Lung (tissue), 11 donors: ENCODE measurements at regions not wholly inside any gene's neighbourhood (a gene's known extent, or its start where the extent isn't known, plus 50 kb on each side); places are given as distances from the start of the nearest gene placed in this dataset.

ENCODE experiments used
- ATAC-seq: fragments of 200-7000 bp; cut with Tn5 transposase; one replicate; pipeline ENCODE4 v1.9.1; 2020; ENCODE audit warnings: moderate number of reproducible peaks; ENCODE audit not compliant: insufficient read depth, low FRiP score
- DNase-seq, 3 donors: peaks; one replicate each; pipeline ENCODE4 v3.0.0-alpha.2; 2013 to 2017
- H3K27ac ChIP-seq, 2 donors: one replicate each; pipeline ENCODE4 v1.5.1; 2013; ENCODE audit warnings: mild to moderate bottlenecking in 2 of 2, moderate library complexity in 2 of 2, control low read depth in 1 of 2, inconsistent platforms in 1 of 2, low read depth in 1 of 2, low read length in 1 of 2
- H3K27me3 ChIP-seq, 3 donors: one replicate each; pipeline ENCODE4 v1.5.1; 2013; ENCODE audit warnings: low read length in 2 of 3; ENCODE audit not compliant: control insufficient read depth in 3 of 3, insufficient read depth in 3 of 3
- H3K36me3 ChIP-seq, 4 donors: one replicate each; pipeline ENCODE4 v1.5.1; 2013; ENCODE audit warnings: low read length in 4 of 4, mild to moderate bottlenecking in 1 of 4, moderate library complexity in 1 of 4; ENCODE audit not compliant: control insufficient read depth in 4 of 4, insufficient read depth in 4 of 4
- H3K4me1 ChIP-seq, 5 donors: one replicate each; pipeline ENCODE4 v1.5.1; 2013; ENCODE audit warnings: low read length in 5 of 5, mild to moderate bottlenecking in 2 of 5, moderate library complexity in 1 of 5; ENCODE audit not compliant: control insufficient read depth in 5 of 5, insufficient read depth in 5 of 5
- H3K4me3 ChIP-seq: one replicate; pipeline ENCODE4 v1.5.1; 2013; ENCODE audit warnings: mild to moderate bottlenecking, control low read depth, moderate library complexity
- H3K9ac ChIP-seq, 2 donors: one replicate each; pipeline ENCODE4 v1.5.1; 2013; ENCODE audit warnings: low read length in 2 of 2, control low read depth in 1 of 2; ENCODE audit not compliant: insufficient read depth in 1 of 2
- H3K9me3 ChIP-seq, 4 donors: one replicate each; pipeline ENCODE4 v1.5.1; 2013; ENCODE audit warnings: low read length in 3 of 4, mild to moderate bottlenecking in 1 of 4, moderate library complexity in 1 of 4; ENCODE audit not compliant: control insufficient read depth in 4 of 4, insufficient read depth in 3 of 4
- CTCF ChIP-seq: IDR thresholded peaks from 2 replicates; pipeline ENCODE4 v1.5.1; 2012; ENCODE audit warnings: mild to moderate bottlenecking; ENCODE audit errors: control extremely low read depth, extremely low read depth
- WGBS, 2 donors: extraction: QIAGEN DNeasy Blood & Tissue Kit; methylation state at CpG; one replicate each; pipeline ENCODE4 v1.1.7; 2013; 5-methylcytosine and 5-hydroxymethylcytosine counted together
- donor health status: control.
- donor health status: control.
- donor health status: Bipolar disorder and iron deficiency.
- donor health status: healthy.
- donor health status: DM: yes; HTN: yes; CAD: no.

- no peak for TF ChIP-seq CTCF
- H3K9ac ChIP-seq: no peak overlapping the region
- no peak overlapping the region for H3K4me3 ChIP-seq
- 73 to 84% methylated on average over 5 of the region's 5 CpGs for WGBS, 2 donors
- H3K36me3 ChIP-seq: no peaks in the 10 kb centered on the region
- peaks cover 0 to 11% (median 9%) of the 10 kb centered on the region in 5 donors for H3K4me1 ChIP-seq
- H3K27ac ChIP-seq: no peak overlapping the region
- no peaks in the 10 kb centered on the region for H3K9me3 ChIP-seq
- ATAC-seq (no peak), DNase-seq (no peak)
- no peaks in the 10 kb centered on the region for H3K27me3 ChIP-seq
Observed at GRCh38 chr14:51334566-51334965, 94.5 kb downstream of the TMX1 start.

- peak overlapping the region; percentile 20 to 36 for H3K27ac ChIP-seq
- H3K27me3 ChIP-seq: no peaks in the 10 kb centered on the region
- no peak for TF ChIP-seq CTCF
- DNase-seq: peak; percentile 54 to 86 (median 68)
- ATAC-seq: no peak
- H3K4me3 ChIP-seq: no peak overlapping the region
- H3K4me1 ChIP-seq: peaks cover 0 to 11% (median 9%) of the 10 kb centered on the region in 5 donors
- no peak overlapping the region for H3K9ac ChIP-seq
- no peaks in the 10 kb centered on the region for H3K36me3 ChIP-seq
- 76 to 80% methylated on average over 2 of the region's 2 CpGs for WGBS, 2 donors
- no peaks in the 10 kb centered on the region for H3K9me3 ChIP-seq
Observed at GRCh38 chr14:51335531-51335930, 95.5 kb downstream of the TMX1 start.

- peaks cover 0 to 11% (median 9%) of the 10 kb centered on the region in 5 donors for H3K4me1 ChIP-seq
- no peak for ATAC-seq
- no peak overlapping the region for H3K4me3 ChIP-seq
- 93 to 99% methylated on average over 3 of the region's 3 CpGs for WGBS, 2 donors
- no peak for DNase-seq
- H3K27ac ChIP-seq: no peak overlapping the region
- H3K9me3 ChIP-seq: no peaks in the 10 kb centered on the region
- no peak for TF ChIP-seq CTCF
- H3K27me3 ChIP-seq: no peaks in the 10 kb centered on the region
- no peak overlapping the region for H3K9ac ChIP-seq
- H3K36me3 ChIP-seq: no peaks in the 10 kb centered on the region
Observed at GRCh38 chr14:51335961-51336723, 96.1 kb downstream of the TMX1 start.
